Heart left ventricle (tissue), 16 donors: ENCODE measurements at regions not wholly inside any gene's neighbourhood (a gene's known extent, or its start where the extent isn't known, plus 50 kb on each side); places are given as distances from the start of the nearest gene placed in this dataset.

ENCODE experiments used
- ATAC-seq, 4 donors: fragments of 200-7000 bp; cut with Tn5 transposase; one replicate each; pipeline ENCODE4 v1.9.1; 2020 to 2022; ENCODE audit warnings: moderate library complexity in 4 of 4, mild to moderate bottlenecking in 3 of 4, moderate number of reproducible peaks in 1 of 4
- DNase-seq, 5 donors: peaks; one replicate each; pipeline ENCODE4 v3.0.0-alpha.2; 2020
- H3K27ac ChIP-seq, 12 donors: fragments of 200-600 bp; sonication (generic) in 4 of 12; one replicate each; pipeline versions ENCODE4 v1.5.0 to v1.8.0; 2016 to 2022; ENCODE audit warnings: mild to moderate bottlenecking in 2 of 12
- H3K27me3 ChIP-seq, 9 donors: fragments of 200-600 bp; sonication (generic) in 2 of 9; one replicate each; pipeline versions ENCODE4 v1.5.1 to v1.8.0; 2016 to 2022; ENCODE audit warnings: mild to moderate bottlenecking in 3 of 9
- H3K36me3 ChIP-seq, 9 donors: fragments of 200-600 bp; sonication (generic) in 2 of 9; one replicate each; pipeline versions ENCODE4 v1.5.0 to v1.8.0; 2018 to 2022; ENCODE audit warnings: mild to moderate bottlenecking in 2 of 9
- H3K4me1 ChIP-seq, 12 donors: fragments of 200-600 bp; sonication (generic) in 4 of 12; one replicate each; pipeline versions ENCODE4 v1.5.0 to v1.8.0; 2016 to 2022; ENCODE audit warnings: mild to moderate bottlenecking in 3 of 12
- H3K4me3 ChIP-seq, 12 donors: fragments of 200-600 bp; sonication (generic) in 4 of 12; one replicate each; pipeline versions ENCODE4 v1.5.0 to v1.8.0; 2017 to 2022; ENCODE audit warnings: mild to moderate bottlenecking in 9 of 12, moderate library complexity in 4 of 12
- H3K9me3 ChIP-seq, 12 donors: fragments of 200-600 bp; sonication (generic) in 4 of 12; one replicate each; pipeline versions ENCODE4 v1.5.0 to v1.8.0; 2016 to 2022; ENCODE audit warnings: mild to moderate bottlenecking in 1 of 12
- CTCF ChIP-seq, 12 donors: fragments of 200-600 bp; sonication (generic) in 4 of 12; IDR thresholded peaks; one replicate each; pipeline versions ENCODE4 v1.5.0 to v1.8.0; 2018 to 2022; ENCODE audit warnings: antibody characterized with exemption in 12 of 12, mild to moderate bottlenecking in 5 of 12
- POLR2A ChIP-seq, 2 donors: fragments of 450-650 bp; IDR thresholded peaks; one replicate each; pipeline ENCODE4 v1.6.1; 2017; ENCODE audit warnings: antibody characterized with exemption in 2 of 2, mild to moderate bottlenecking in 2 of 2, moderate library complexity in 2 of 2
- WGBS, 4 donors: extraction: QIAGEN DNeasy Blood & Tissue Kit in 2 of 4; methylation state at CpG; one replicate each; pipeline versions ENCODE4 v1.1.5 to v1.1.7; 2013 to 2018; 5-methylcytosine and 5-hydroxymethylcytosine counted together
- intact Hi-C, 10 donors: fragments of 100-400 bp; cut with DNase I; formaldehyde crosslinking; loops; one replicate each; pipeline versions ENCODE4 v1.11.1 to v1.14.2; 2022
- donor health status: ischemic (EF 13 %, LVEDD 7.1; RV severe dilation, severe dysfunction).
- donor health status: healthy with polysubstance abuse.
- donor health status: DM: no; HTN: yes; CAD: no.
- donor health status: DM: no; HTN: no; CAD: no.
- donor health status: ischemic (EF 25% LVEDD 6.9; RV normal size, moderate dysfunction).
- donor health status: ischemic (EF 25% LVEDD 5.7; RV mildly dilated, moderate dysfunction).
- donor health status: healthy.
- donor health status: DM: yes; HTN: yes; CAD: no.
- donor health status: ischemic (EF 35%, LVEDD 5.7; RV mildly dilated, moderate dysfunction).
- donor health status: nonischemic (EF 11% LVEDD 7.7; RV severe dilation, severe dysfunction).
- donor health status: DM: yes; HTN: yes; CAD: no.
- donor health status: PGD.
- donor health status: ischemic (EF 29% LVEDD 5.4; RV normal size, mild dysfunction).
- donor health status: nonischemic (EF 23%, LVEDD 6.1; RV moderate dilation, normal function).

- WGBS, 4 donors, result 49 to 64% (median 51%) methylated on average over 7 of the region's 7 CpGs
- no peak for TF ChIP-seq CTCF (IDR thresholded peaks at IDR 0.05)
- no peak for TF ChIP-seq POLR2A (IDR thresholded peaks at IDR 0.05)
- no peaks in the 10 kb centered on the region for H3K9me3 ChIP-seq
- no peaks in the 10 kb centered on the region for H3K36me3 ChIP-seq
- no peaks in the 10 kb centered on the region for H3K27me3 ChIP-seq
- no peak overlapping the region for H3K27ac ChIP-seq
- no peak for DNase-seq
- intact Hi-C loops, result no loop called here
- peaks cover 0 to 28% (median 12%) of the 10 kb centered on the region in 12 donors for H3K4me1 ChIP-seq
- ATAC-seq, result no peak
- no peak overlapping the region for H3K4me3 ChIP-seq
Measured at GRCh38 chr14:100402631-100403030, 79.5 kb downstream of the SLC25A47 start.

GRCh38 chr14:100403105-100403504 lies 80.0 kb downstream of the SLC25A47 start:
- DNase-seq (no peak), ATAC-seq (no peak)
- Histone ChIP-seq H3K4me3 (no peak overlapping the region), H3K36me3 (no peaks in the 10 kb centered on the region), H3K27ac (no peak overlapping the region), H3K4me1 (peaks cover 0 to 28% (median 12%) of the 10 kb centered on the region in 12 donors), H3K27me3 (no peaks in the 10 kb centered on the region), H3K9me3 (no peaks in the 10 kb centered on the region)
- intact Hi-C loops, result no loop called here
- TF ChIP-seq CTCF (IDR thresholded peaks at IDR 0.05) (no peak), POLR2A (IDR thresholded peaks at IDR 0.05) (no peak)
- whole genome bisulfite sequencing, 4 donors, result 91 to 97% (median 93%) methylated on average over 5 of the region's 5 CpGs

- WGBS, 4 donors, result 96 to 98% (median 97%) methylated on average over 10 of the region's 10 CpGs
Measured at GRCh38 chr14:100403802-100404365, 80.7 kb downstream of the SLC25A47 start.

GRCh38 chr14:100404419-100404818 lies 81.3 kb downstream of the SLC25A47 start:
- ATAC-seq, result no peak
- Histone ChIP-seq H3K4me1 (peaks cover 0 to 28% (median 12%) of the 10 kb centered on the region in 12 donors), H3K27me3 (no peaks in the 10 kb centered on the region), H3K36me3 (no peaks in the 10 kb centered on the region), H3K27ac (no peak overlapping the region), H3K4me3 (no peak overlapping the region), H3K9me3 (no peaks in the 10 kb centered on the region)
- intact Hi-C loops, result no loop called here
- DNase-seq, result no peak
- no peak for TF ChIP-seq POLR2A (IDR thresholded peaks at IDR 0.05)
- no peak for TF ChIP-seq CTCF (IDR thresholded peaks at IDR 0.05)
- WGBS, 4 donors, result 71 to 81% (median 77%) methylated on average over 2 to 4 of the region's 4 CpGs

More at GRCh38 chr14:100403802-100404365, 80.7 kb downstream of the SLC25A47 start:
- peaks cover 0 to 28% (median 12%) of the 10 kb centered on the region in 12 donors for H3K4me1 ChIP-seq
- TF ChIP-seq POLR2A (IDR thresholded peaks at IDR 0.05) (no peak), CTCF (IDR thresholded peaks at IDR 0.05) (no peak)
- H3K9me3 ChIP-seq, result no peaks in the 10 kb centered on the region
- intact Hi-C loops, result no loop called here
- no peak overlapping the region for H3K4me3 ChIP-seq
- no peak overlapping the region for H3K27ac ChIP-seq
- ATAC-seq (no peak), DNase-seq (no peak)
- H3K27me3 ChIP-seq, result no peaks in the 10 kb centered on the region
- no peaks in the 10 kb centered on the region for H3K36me3 ChIP-seq
